PFSK-1 (cell line): ENCODE measurements at regions not wholly inside any gene's neighbourhood (a gene's known extent, or its start where the extent isn't known, plus 50 kb on each side); places are given as distances from the start of the nearest gene placed in this dataset.

Experiments
- FOXP2 ChIP-seq: optimal IDR thresholded peaks from 2 replicates; pipeline ENCODE3; 2011; ENCODE audit warnings: borderline replicate concordance, control low read depth, inconsistent platforms; ENCODE audit not compliant: insufficient read depth; ENCODE audit errors: extremely low read length, extremely low read depth
- POLR2AphosphoS5 ChIP-seq: IDR thresholded peaks from 2 replicates; pipeline ENCODE4 v1.6.1; 2012; ENCODE audit warnings: low read depth, mild to moderate bottlenecking, control low read depth, low read length, moderate library complexity
- REST ChIP-seq, 2 experiments: IDR thresholded peaks; 2 replicates each; pipeline versions ENCODE4 v1.6.1 to v1.8.0; 2011 to 2012; ENCODE audit warnings: low read depth in 2 of 2, low read length in 2 of 2, control low read depth in 1 of 2, inconsistent platforms in 1 of 2, mild to moderate bottlenecking in 1 of 2, moderate library complexity in 1 of 2; ENCODE audit not compliant: insufficient read depth in 1 of 2
- SIN3A ChIP-seq: IDR thresholded peaks from 2 replicates; pipeline ENCODE4 v1.6.1; 2012; ENCODE audit warnings: mild to moderate bottlenecking, low read length, moderate library complexity, borderline replicate concordance; ENCODE audit not compliant: insufficient read depth
- TAF1 ChIP-seq: IDR thresholded peaks from 2 replicates; pipeline ENCODE4 v1.6.1; 2012; ENCODE audit warnings: low read length, control low read depth, borderline replicate concordance; ENCODE audit not compliant: insufficient read depth

GRCh38 chr1:93753791-93754763, 72.4 kb upstream of the BCAR3 start:
- TF ChIP-seq REST (IDR thresholded peaks at IDR 0.05; ENCODE audit: insufficient read depth in 1 of 2, low read depth in 2 of 2, low read length in 2 of 2) (no peak), POLR2AphosphoS5 (no peak), FOXP2 (peak; percentile 48)

GRCh38 chr1:93751377-93752250, 70.0 kb upstream of the BCAR3 start:
- TF ChIP-seq SIN3A, result no peak
- no peak for TF ChIP-seq FOXP2
- TF ChIP-seq TAF1, result no peak
- no peak for TF ChIP-seq POLR2AphosphoS5
- TF ChIP-seq REST (IDR thresholded peaks at IDR 0.05; ENCODE audit: insufficient read depth in 1 of 2, low read depth in 2 of 2, low read length in 2 of 2), result no peak

- TF ChIP-seq TAF1 (no peak), REST (IDR thresholded peaks at IDR 0.05; ENCODE audit: insufficient read depth in 1 of 2, low read depth in 2 of 2, low read length in 2 of 2) (no peak), SIN3A (no peak), POLR2AphosphoS5 (no peak), FOXP2 (no peak)
Observed at GRCh38 chr1:93750955-93751354, 69.3 kb upstream of the BCAR3 start.

GRCh38 chr1:93749894-93750301, 68.3 kb upstream of the BCAR3 start:
- TF ChIP-seq TAF1, result no peak
- no peak for TF ChIP-seq FOXP2
- TF ChIP-seq POLR2AphosphoS5, result no peak
- no peak for TF ChIP-seq SIN3A
- TF ChIP-seq REST (IDR thresholded peaks at IDR 0.05; ENCODE audit: insufficient read depth in 1 of 2, low read depth in 2 of 2, low read length in 2 of 2), result no peak
